ENCODE measurements at regions not wholly inside any gene's neighbourhood (a gene's known extent, or its start where the extent isn't known, plus 50 kb on each side); places are given as distances from the start of the nearest gene placed in this dataset.

DNA sequence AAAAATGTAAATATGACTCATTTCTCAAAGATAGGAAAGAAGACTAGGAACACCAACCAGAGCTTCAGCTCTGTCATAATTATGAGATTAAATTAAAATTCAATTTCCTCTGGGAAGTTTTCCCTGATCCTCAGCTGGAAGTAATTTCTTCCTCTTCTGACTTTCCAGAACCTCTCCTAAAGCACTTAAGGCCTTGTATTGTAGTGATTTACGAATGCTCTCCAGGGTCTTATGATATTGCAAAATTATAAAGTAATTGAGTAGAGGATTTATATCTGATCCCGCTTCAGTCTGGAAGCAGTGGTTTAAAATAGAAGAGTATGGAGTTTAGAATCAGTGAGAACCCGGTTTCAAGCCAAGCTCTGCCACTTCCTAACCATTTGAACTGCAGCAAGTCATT is 279.8 kb downstream of the ZPLD1 start:
- TF ChIP-seq, protein P1, sequence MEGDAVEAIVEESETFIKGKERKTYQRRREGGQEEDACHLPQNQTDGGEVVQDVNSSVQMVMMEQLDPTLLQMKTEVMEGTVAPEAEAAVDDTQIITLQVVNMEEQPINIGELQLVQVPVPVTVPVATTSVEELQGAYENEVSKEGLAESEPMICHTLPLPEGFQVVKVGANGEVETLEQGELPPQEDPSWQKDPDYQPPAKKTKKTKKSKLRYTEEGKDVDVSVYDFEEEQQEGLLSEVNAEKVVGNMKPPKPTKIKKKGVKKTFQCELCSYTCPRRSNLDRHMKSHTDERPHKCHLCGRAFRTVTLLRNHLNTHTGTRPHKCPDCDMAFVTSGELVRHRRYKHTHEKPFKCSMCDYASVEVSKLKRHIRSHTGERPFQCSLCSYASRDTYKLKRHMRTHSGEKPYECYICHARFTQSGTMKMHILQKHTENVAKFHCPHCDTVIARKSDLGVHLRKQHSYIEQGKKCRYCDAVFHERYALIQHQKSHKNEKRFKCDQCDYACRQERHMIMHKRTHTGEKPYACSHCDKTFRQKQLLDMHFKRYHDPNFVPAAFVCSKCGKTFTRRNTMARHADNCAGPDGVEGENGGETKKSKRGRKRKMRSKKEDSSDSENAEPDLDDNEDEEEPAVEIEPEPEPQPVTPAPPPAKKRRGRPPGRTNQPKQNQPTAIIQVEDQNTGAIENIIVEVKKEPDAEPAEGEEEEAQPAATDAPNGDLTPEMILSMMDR (IDR thresholded peaks at IDR 0.05): no peak
- 100% methylated on average over 2 of the region's 3 CpGs for WGBS (ENCODE audit: insufficient coverage)
- H3K27me3 Mint-ChIP-seq (ENCODE audit: low read depth in 2 of 2): peaks cover 5% of the 10 kb centered on the region in 2 donors
- no peaks in the 10 kb centered on the region for H3K9me3 ChIP-seq (ENCODE audit: control insufficient read depth, insufficient read depth, low read length)
- DNase-seq (no peak), ATAC-seq (no peak)
- H3K4me3 Mint-ChIP-seq: no peak overlapping the region
- H3K4me3 ChIP-seq (ENCODE audit: low read length): no peak overlapping the region
- H3K9me3 Mint-ChIP-seq: peaks cover 0 to 4% of the 10 kb centered on the region in 2 donors
- H3K27ac Mint-ChIP-seq: no peak overlapping the region
- H3K4me1 Mint-ChIP-seq: no peaks in the 10 kb centered on the region
- intact Hi-C loops (cut with micrococcal nuclease): no loop called here
- H3K4me1 ChIP-seq (ENCODE audit: control insufficient read depth, insufficient read depth, low read length): no peaks in the 10 kb centered on the region
- no peaks in the 10 kb centered on the region for H3K36me3 ChIP-seq (ENCODE audit: control insufficient read depth, insufficient read depth, low read length)
- no peaks in the 10 kb centered on the region for H3K27me3 ChIP-seq (ENCODE audit: control insufficient read depth, insufficient read depth, low read length)
- no peaks in the 10 kb centered on the region for H3K36me3 Mint-ChIP-seq
- no peak overlapping the region for H3K27ac ChIP-seq (ENCODE audit: low read length)

DNA sequence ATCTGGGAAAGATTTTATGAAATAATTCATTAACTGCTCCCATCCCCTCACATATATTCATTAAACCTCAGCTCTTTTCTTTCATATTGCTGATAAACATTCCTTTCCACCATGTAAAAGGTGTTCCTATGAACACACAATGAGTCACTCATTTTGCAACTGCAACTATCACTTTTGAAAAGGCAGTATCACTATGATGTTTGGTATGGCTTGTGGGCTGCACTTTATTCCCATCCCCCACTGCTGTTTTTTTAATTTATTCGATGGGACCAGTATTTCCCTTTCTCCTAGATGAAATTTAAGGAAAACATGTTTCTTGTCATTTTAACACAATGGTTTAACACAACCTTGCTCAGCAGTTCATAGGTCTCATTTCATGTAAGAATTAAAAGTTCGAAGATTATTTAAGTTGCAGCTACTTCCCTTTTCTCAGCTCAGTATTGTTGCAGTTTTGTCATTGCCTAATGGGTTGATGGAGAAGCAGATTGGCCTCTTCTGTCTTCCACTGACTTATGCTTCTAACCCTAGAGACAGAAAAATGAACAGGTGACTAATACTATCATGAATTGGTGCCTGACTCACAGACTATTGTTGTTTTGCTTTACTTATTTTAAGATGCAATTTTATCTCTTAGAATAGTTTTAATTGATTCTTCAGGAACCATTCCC is 280.3 kb downstream of the ZPLD1 start:
- Histone ChIP-seq H3K4me1 (ENCODE audit: control insufficient read depth, insufficient read depth, low read length) (no peaks in the 10 kb centered on the region), H3K27ac (ENCODE audit: low read length) (no peak overlapping the region), H3K36me3 (ENCODE audit: control insufficient read depth, insufficient read depth, low read length) (no peaks in the 10 kb centered on the region), H3K27me3 (ENCODE audit: control insufficient read depth, insufficient read depth, low read length) (no peaks in the 10 kb centered on the region), H3K9me3 (ENCODE audit: control insufficient read depth, insufficient read depth, low read length) (no peaks in the 10 kb centered on the region), H3K4me3 (ENCODE audit: low read length) (no peak overlapping the region)
- Mint-ChIP-seq H3K27ac (no peak overlapping the region), H3K4me1 (no peaks in the 10 kb centered on the region), H3K36me3 (no peaks in the 10 kb centered on the region), H3K9me3 (peaks cover 0 to 6% of the 10 kb centered on the region in 2 donors), H3K27me3 (ENCODE audit: low read depth in 2 of 2) (peaks cover 5% of the 10 kb centered on the region in 2 donors), H3K4me3 (no peak overlapping the region)
- intact Hi-C loops (cut with micrococcal nuclease): no loop called here
- 100% methylated on average over 1 of the region's 2 CpGs for WGBS (ENCODE audit: insufficient coverage)
- no peak for DNase-seq
- no peak for ATAC-seq
- TF ChIP-seq, protein P1 (IDR thresholded peaks at IDR 0.05): no peak

DNA sequence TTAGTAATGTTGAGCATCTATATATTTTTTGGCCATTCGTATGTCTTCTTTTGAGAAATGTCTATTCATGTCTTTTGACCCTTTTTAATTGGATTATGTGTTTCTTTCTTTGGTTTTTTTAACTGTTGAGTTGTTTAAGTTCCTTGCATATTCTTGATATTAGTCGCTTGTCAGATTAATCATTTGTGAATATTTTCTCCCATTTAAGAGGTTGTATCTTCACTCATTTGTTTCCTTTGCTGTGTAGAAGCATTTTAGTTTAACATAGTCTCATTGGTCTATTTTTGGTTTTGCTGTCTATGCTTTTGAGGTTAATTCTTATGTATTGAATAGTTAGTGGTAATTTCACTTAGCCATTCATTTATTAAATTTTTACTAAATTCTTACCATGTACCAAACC is 283.8 kb downstream of the ZPLD1 start:
- Histone ChIP-seq H3K27ac (ENCODE audit: low read length) (no peak overlapping the region), H3K27me3 (ENCODE audit: control insufficient read depth, insufficient read depth, low read length) (no peaks in the 10 kb centered on the region), H3K4me1 (ENCODE audit: control insufficient read depth, insufficient read depth, low read length) (no peaks in the 10 kb centered on the region), H3K9me3 (ENCODE audit: control insufficient read depth, insufficient read depth, low read length) (no peaks in the 10 kb centered on the region), H3K4me3 (ENCODE audit: low read length) (no peak overlapping the region), H3K36me3 (ENCODE audit: control insufficient read depth, insufficient read depth, low read length) (no peaks in the 10 kb centered on the region)
- WGBS (ENCODE audit: insufficient coverage): 56% methylated on average over 1 of the region's 2 CpGs
- TF ChIP-seq, protein P1 (IDR thresholded peaks at IDR 0.05): no peak
- Mint-ChIP-seq H3K4me1 (no peaks in the 10 kb centered on the region), H3K9me3 (peaks cover 0 to 3% of the 10 kb centered on the region in 2 donors), H3K4me3 (no peak overlapping the region), H3K27me3 (ENCODE audit: low read depth in 2 of 2) (no peaks in the 10 kb centered on the region), H3K27ac (no peak overlapping the region), H3K36me3 (no peaks in the 10 kb centered on the region)
- intact Hi-C loops (cut with micrococcal nuclease): no loop called here
- DNase-seq (no peak), ATAC-seq (no peak)

DNA sequence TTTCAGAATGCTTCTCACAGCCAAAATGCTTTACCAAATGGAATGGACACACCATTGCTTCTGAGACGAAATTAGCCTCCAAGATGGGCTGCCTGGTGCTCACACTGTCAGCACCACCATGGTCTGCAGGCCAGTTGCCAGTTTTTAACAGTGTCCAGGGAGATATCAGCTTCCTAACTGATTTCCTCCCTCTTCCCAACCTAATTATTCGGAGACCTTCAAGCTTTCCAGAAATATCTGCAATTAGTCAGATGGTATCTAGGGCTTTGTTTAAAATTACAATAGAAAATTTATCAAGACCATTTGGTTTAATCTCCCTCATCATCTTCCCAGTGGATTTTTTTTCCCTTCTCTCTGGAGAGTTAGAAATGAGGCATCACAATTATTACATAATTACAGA is 287.5 kb downstream of the ZPLD1 start:
- Histone ChIP-seq H3K36me3 (ENCODE audit: control insufficient read depth, insufficient read depth, low read length) (no peaks in the 10 kb centered on the region), H3K9me3 (ENCODE audit: control insufficient read depth, insufficient read depth, low read length) (no peaks in the 10 kb centered on the region), H3K4me1 (ENCODE audit: control insufficient read depth, insufficient read depth, low read length) (no peaks in the 10 kb centered on the region), H3K4me3 (ENCODE audit: low read length) (no peak overlapping the region), H3K27me3 (ENCODE audit: control insufficient read depth, insufficient read depth, low read length) (no peaks in the 10 kb centered on the region), H3K27ac (ENCODE audit: low read length) (no peak overlapping the region)
- Mint-ChIP-seq H3K9me3 (peaks cover 0 to 3% of the 10 kb centered on the region in 2 donors), H3K4me3 (no peak overlapping the region), H3K27ac (no peak overlapping the region), H3K36me3 (no peaks in the 10 kb centered on the region), H3K27me3 (ENCODE audit: low read depth in 2 of 2) (no peaks in the 10 kb centered on the region), H3K4me1 (no peaks in the 10 kb centered on the region)
- ATAC-seq: no peak
- DNase-seq: no peak
- 48% methylated on average over 1 of the region's 2 CpGs for WGBS (ENCODE audit: insufficient coverage)
- TF ChIP-seq, protein P1 (IDR thresholded peaks at IDR 0.05): no peak
- intact Hi-C loops (cut with micrococcal nuclease): no loop called here
